Fibroblast of lung (primary cell): ENCODE measurements at regions not wholly inside any gene's neighbourhood (a gene's known extent, or its start where the extent isn't known, plus 50 kb on each side); places are given as distances from the start of the nearest gene placed in this dataset.

ENCODE experiments used
- CTCF ChIP-seq, 2 donors: IDR thresholded peaks in 1 of 2; conservative IDR thresholded peaks in 1 of 2; 1 replicate in 1 of 2; 2 replicates in 1 of 2; pipeline ENCODE4 v1.5.1; 2011 to 2012; ENCODE audit warnings: low read length in 2 of 2, control low read depth in 1 of 2, inconsistent platforms in 1 of 2, low read depth in 1 of 2, mild to moderate bottlenecking in 1 of 2
- EZH2 ChIP-seq: IDR thresholded peaks from 2 replicates; pipeline ENCODE4 v1.5.1; 2012; ENCODE audit warnings: low read length, control low read depth, mild to moderate bottlenecking; ENCODE audit errors: missing control alignments

DNA sequence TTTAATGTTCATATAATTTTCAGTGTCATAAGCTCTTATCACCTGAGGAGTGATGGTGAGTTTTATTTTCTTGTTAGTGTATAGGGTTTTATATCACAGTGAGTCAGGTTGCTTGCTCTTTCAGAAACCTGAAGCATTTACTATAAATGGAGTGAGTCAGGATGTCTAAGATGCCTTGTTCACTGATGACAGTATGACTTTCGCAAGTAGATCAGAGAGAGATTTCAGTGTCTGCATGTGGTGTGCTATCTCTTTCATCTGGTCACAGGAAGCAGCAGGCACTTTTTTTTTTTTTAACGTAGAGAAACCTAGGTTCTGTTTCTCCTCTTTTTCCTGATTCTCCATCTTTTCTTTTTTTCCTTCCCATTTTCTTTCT is 237.1 kb downstream of the DMRTA1 start:
- TF ChIP-seq CTCF (conservative IDR thresholded peaks at IDR 0.05 in 1 of 2, IDR thresholded peaks at IDR 0.05 in 1 of 2; ENCODE audit: low read depth in 1 of 2, low read length in 2 of 2): no peak
- no peak for TF ChIP-seq EZH2
